GM21786 (cell line): ENCODE measurements at regions not wholly inside any gene's neighbourhood (a gene's known extent, or its start where the extent isn't known, plus 50 kb on each side); places are given as distances from the start of the nearest gene placed in this dataset.

Experiments
- ATAC-seq: cut with Tn5 transposase; IDR thresholded peaks from one replicate; pipeline ENCODE4 v1.9.1; 2021; ENCODE audit not compliant: unreplicated experiment

GRCh38 chr2:2523461-2524347 lies 192.6 kb upstream of the MYT1L start:
- no peak for ATAC-seq

GRCh38 chr2:2520401-2520811 lies 189.3 kb upstream of the MYT1L start:
- ATAC-seq, result no peak

GRCh38 chr2:2519381-2519780 lies 188.3 kb upstream of the MYT1L start:
- ATAC-seq, result no peak

GRCh38 chr2:2517399-2517798 lies 186.3 kb upstream of the MYT1L start:
- ATAC-seq, result no peak

GRCh38 chr2:2516386-2516785 lies 185.3 kb upstream of the MYT1L start:
- no peak for ATAC-seq

- ATAC-seq, result no peak
These were observed 181.9 kb upstream of the MYT1L start for GRCh38 chr2:2512931-2513330.

GRCh38 chr2:2507417-2507997 lies 176.4 kb upstream of the MYT1L start:
- ATAC-seq, result no peak

- no peak for ATAC-seq
These were observed 175.5 kb upstream of the MYT1L start for GRCh38 chr2:2506536-2506935.

- no peak for ATAC-seq
These were observed 174.5 kb upstream of the MYT1L start for GRCh38 chr2:2505604-2506003.

GRCh38 chr2:2503864-2504418 lies 172.9 kb upstream of the MYT1L start:
- no peak for ATAC-seq

- ATAC-seq, result no peak
These were observed 171.1 kb upstream of the MYT1L start for GRCh38 chr2:2502201-2502549.

GRCh38 chr2:2501454-2502200 lies 170.6 kb upstream of the MYT1L start:
- no peak for ATAC-seq

GRCh38 chr2:2495606-2496005 lies 164.5 kb upstream of the MYT1L start:
- ATAC-seq, result no peak

- no peak for ATAC-seq
These were observed 162.4 kb upstream of the MYT1L start for GRCh38 chr2:2493496-2493895.

- no peak for ATAC-seq
These were observed 161.7 kb upstream of the MYT1L start for GRCh38 chr2:2492800-2493199.

GRCh38 chr2:2491964-2492363 lies 160.9 kb upstream of the MYT1L start:
- no peak for ATAC-seq

GRCh38 chr2:2484301-2484700 lies 153.2 kb upstream of the MYT1L start:
- no peak for ATAC-seq

GRCh38 chr2:2482851-2483250 lies 151.8 kb upstream of the MYT1L start:
- no peak for ATAC-seq

- no peak for ATAC-seq
These were observed 141.8 kb upstream of the MYT1L start for GRCh38 chr2:2472881-2473280.

- no peak for ATAC-seq
These were observed 141.0 kb upstream of the MYT1L start for GRCh38 chr2:2472044-2472443.

GRCh38 chr2:2466534-2466933 lies 135.5 kb upstream of the MYT1L start:
- ATAC-seq, result no peak

GRCh38 chr2:2464643-2465042 lies 133.6 kb upstream of the MYT1L start:
- ATAC-seq, result no peak
